HEK293 (cell line): ENCODE measurements at regions not wholly inside any gene's neighbourhood (a gene's known extent, or its start where the extent isn't known, plus 50 kb on each side); places are given as distances from the start of the nearest gene placed in this dataset.

Experiments
- CTCF ChIA-PET: fragments of 350-600 bp; formaldehyde crosslinking; extraction: SDS; loops from one replicate; lab custom pipeline; 2021; ENCODE audit warnings: antibody characterized with exemption; lab: Yijun Ruan, JAX
- POLR2A ChIA-PET: fragments of 300-600 bp; formaldehyde crosslinking; extraction: SDS; loops from one replicate; lab custom pipeline; 2020; ENCODE audit warnings: antibody characterized with exemption, inconsistent platforms; lab: Yijun Ruan, JAX
- H3K27ac ChIP-seq: fragments of 200-500 bp; sonication (Bioruptor generic); 2 replicates; pipeline ENCODE4 v1.5.1; 2014; ENCODE audit warnings: low read depth, low read length, control low read depth, inconsistent platforms; ENCODE audit errors: extremely low read depth
- H3K36me3 ChIP-seq, 2 experiments: fragments of 200-500 bp in 1 of 2; sonication (Bioruptor generic) in 1 of 2; 1 replicate in 1 of 2; 2 replicates in 1 of 2; pipeline ENCODE4 v1.5.1; 2014 to 2017; ENCODE audit warnings: inconsistent platforms in 2 of 2, low read length in 2 of 2; ENCODE audit not compliant: control insufficient read depth in 2 of 2, insufficient read depth in 1 of 2
- H3K4me1 ChIP-seq: fragments of 200-500 bp; sonication (Bioruptor generic); 2 replicates; pipeline ENCODE4 v1.5.1; 2014; ENCODE audit warnings: mild to moderate bottlenecking, low read length, inconsistent platforms; ENCODE audit not compliant: control insufficient read depth, insufficient read depth
- H3K4me3 ChIP-seq: 2 replicates; pipeline ENCODE4 v1.5.1; 2011; ENCODE audit warnings: low read depth, mild to moderate bottlenecking, control low read depth, low read length, moderate library complexity
- H3K9me3 ChIP-seq: fragments of 200-500 bp; sonication (Bioruptor generic); 2 replicates; pipeline ENCODE4 v1.5.1; 2014; ENCODE audit warnings: low read depth, low read length, inconsistent platforms; ENCODE audit not compliant: control insufficient read depth, insufficient read depth
- KLF1 ChIP-seq: fragments of 450-650 bp; formaldehyde crosslinking; IDR thresholded peaks from 2 replicates; pipeline ENCODE4 v1.5.1; 2016; ENCODE audit warnings: missing biosample characterization, missing genetic modification characterization
- KLF7 ChIP-seq: fragments of 450-650 bp; formaldehyde crosslinking; IDR thresholded peaks from 2 replicates; pipeline ENCODE4 v1.5.1; 2016; ENCODE audit warnings: missing biosample characterization, missing genetic modification characterization, borderline replicate concordance
- KLF9 ChIP-seq: fragments of 450-650 bp; formaldehyde crosslinking; IDR thresholded peaks from 2 replicates; pipeline ENCODE4 v1.5.1; 2016; ENCODE audit warnings: missing biosample characterization, missing genetic modification characterization, low read depth
- MYNN ChIP-seq: fragments of 450-650 bp; formaldehyde crosslinking; IDR thresholded peaks from 2 replicates; pipeline ENCODE4 v1.5.1; 2016; ENCODE audit warnings: missing biosample characterization, missing genetic modification characterization, borderline replicate concordance
- PRDM6 ChIP-seq: fragments of 450-650 bp; formaldehyde crosslinking; IDR thresholded peaks from 2 replicates; pipeline ENCODE4 v1.5.1; 2017; ENCODE audit warnings: missing biosample characterization, missing genetic modification characterization
- TSHZ1 ChIP-seq: fragments of 450-650 bp; formaldehyde crosslinking; IDR thresholded peaks from 2 replicates; pipeline ENCODE4 v1.5.1; 2016; ENCODE audit warnings: missing biosample characterization, missing genetic modification characterization, borderline replicate concordance
- ZBTB11 ChIP-seq: fragments of 450-650 bp; formaldehyde crosslinking; conservative IDR thresholded peaks from 2 replicates; pipeline ENCODE4 v1.5.1; 2016; ENCODE audit warnings: low read depth, missing biosample characterization, missing genetic modification characterization
- ZBTB7A ChIP-seq: fragments of 450-650 bp; formaldehyde crosslinking; IDR thresholded peaks from 2 replicates; pipeline ENCODE4 v1.5.1; 2016; ENCODE audit warnings: low read depth, missing biosample characterization, missing genetic modification characterization
- ZFP3 ChIP-seq: fragments of 450-650 bp; formaldehyde crosslinking; IDR thresholded peaks from 2 replicates; pipeline ENCODE4 v1.5.1; 2016; ENCODE audit warnings: low read depth, missing biosample characterization, missing genetic modification characterization
- ZNF132 ChIP-seq: fragments of 450-650 bp; formaldehyde crosslinking; IDR thresholded peaks from 2 replicates; pipeline ENCODE4 v1.5.1; 2017; ENCODE audit warnings: missing biosample characterization, missing genetic modification characterization, borderline replicate concordance
- ZNF175 ChIP-seq: fragments of 450-650 bp; formaldehyde crosslinking; IDR thresholded peaks from 2 replicates; pipeline ENCODE4 v1.5.1; 2016; ENCODE audit warnings: missing biosample characterization, missing genetic modification characterization
- ZNF248 ChIP-seq: fragments of 450-650 bp; formaldehyde crosslinking; IDR thresholded peaks from 2 replicates; pipeline ENCODE4 v1.5.1; 2017; ENCODE audit warnings: missing biosample characterization, missing genetic modification characterization
- ZNF354C ChIP-seq: fragments of 450-650 bp; formaldehyde crosslinking; IDR thresholded peaks from 2 replicates; pipeline ENCODE4 v1.5.1; 2016; ENCODE audit warnings: missing biosample characterization, missing genetic modification characterization, low read depth, borderline replicate concordance
- ZNF366 ChIP-seq: fragments of 450-650 bp; formaldehyde crosslinking; conservative IDR thresholded peaks from 2 replicates; pipeline ENCODE4 v1.5.1; 2016; ENCODE audit warnings: missing biosample characterization, missing genetic modification characterization
- ZNF398 ChIP-seq: fragments of 450-650 bp; formaldehyde crosslinking; IDR thresholded peaks from 2 replicates; pipeline ENCODE4 v1.5.1; 2017; ENCODE audit warnings: missing biosample characterization, missing genetic modification characterization
- ZNF558 ChIP-seq: fragments of 450-650 bp; formaldehyde crosslinking; IDR thresholded peaks from 2 replicates; pipeline ENCODE4 v1.5.1; 2016; ENCODE audit warnings: missing biosample characterization, missing genetic modification characterization
- ZNF639 ChIP-seq: fragments of 450-650 bp; formaldehyde crosslinking; IDR thresholded peaks from 2 replicates; pipeline ENCODE4 v1.5.1; 2016; ENCODE audit warnings: missing biosample characterization, missing genetic modification characterization
- ZNF654 ChIP-seq: fragments of 450-650 bp; formaldehyde crosslinking; IDR thresholded peaks from 2 replicates; pipeline ENCODE4 v1.5.1; 2016; ENCODE audit warnings: low read depth, missing biosample characterization, missing genetic modification characterization
- ZNF791 ChIP-seq: fragments of 450-650 bp; formaldehyde crosslinking; IDR thresholded peaks from 2 replicates; pipeline ENCODE4 v1.5.1; 2016; ENCODE audit warnings: missing biosample characterization, missing genetic modification characterization
- ZNF843 ChIP-seq: fragments of 450-650 bp; formaldehyde crosslinking; IDR thresholded peaks from 2 replicates; pipeline ENCODE4 v1.5.1; 2016; ENCODE audit warnings: missing biosample characterization, missing genetic modification characterization

- Histone ChIP-seq H3K36me3 (no peaks in the 10 kb centered on the region), H3K9me3 (no peaks in the 10 kb centered on the region), H3K27ac (no peak overlapping the region), H3K4me3 (no peak overlapping the region)
- TF ChIP-seq ZNF843 (tag by site-specific recombination): no peak
- no peak for TF ChIP-seq ZNF354C (tag by site-specific recombination)
- no peak for TF ChIP-seq TSHZ1 (tag by site-specific recombination)
- TF ChIP-seq ZBTB7A (tag by site-specific recombination): no peak
- no peak for TF ChIP-seq ZNF248 (tag by site-specific recombination)
- TF ChIP-seq ZBTB11 (tag by site-specific recombination): no peak
- TF ChIP-seq KLF9 (tag by site-specific recombination): no peak
- no peak for TF ChIP-seq ZNF639 (tag by site-specific recombination)
- no peak for TF ChIP-seq ZNF366 (tag by site-specific recombination)
- no peak for TF ChIP-seq MYNN (tag by site-specific recombination)
- TF ChIP-seq ZNF791 (tag by site-specific recombination): no peak
- no peak for TF ChIP-seq ZFP3
- TF ChIP-seq, all 188 proteins: peak for 0
- peaks cover 10% of the 10 kb centered on the region for H3K4me1 ChIP-seq
- CTCF ChIA-PET: no interaction called here
- POLR2A ChIA-PET: no interaction called here
Observed at GRCh38 chr12:25839470-25839869, 119.0 kb upstream of the RASSF8 start.

GRCh38 chr12:25840678-25841465 lies 117.6 kb upstream of the RASSF8 start:
- POLR2A ChIA-PET: interaction anchor here (1.3 kb wide), 1 partner anchor 10 kb away, joined by 3 read pairs; no protein-coding TSS in a partner anchor
- CTCF ChIA-PET: interaction anchor here (0.7 to 0.8 kb wide), 2 partner anchors 172 to 286 kb away, joined by 4 to 7 read pairs; no protein-coding TSS in a partner anchor
- no peaks in the 10 kb centered on the region for H3K36me3 ChIP-seq
- TF ChIP-seq ZNF398 (no peak), ZNF654 (no peak), ZNF175 (tag by site-specific recombination) (no peak), KLF7 (tag by site-specific recombination) (no peak), KLF1 (no peak), PRDM6 (no peak), ZNF558 (tag by site-specific recombination) (no peak), ZNF132 (no peak)

More at GRCh38 chr12:25840678-25841465, 117.6 kb upstream of the RASSF8 start:
- no peak overlapping the region for H3K4me3 ChIP-seq
- H3K4me1 ChIP-seq: peaks cover 5% of the 10 kb centered on the region
- no peak overlapping the region for H3K27ac ChIP-seq
- H3K9me3 ChIP-seq: no peaks in the 10 kb centered on the region
